ENCODE measurements at regions not wholly inside any gene's neighbourhood (a gene's known extent, or its start where the extent isn't known, plus 50 kb on each side); places are given as distances from the start of the nearest gene placed in this dataset.

GRCh38 chr13:52975969-52976368 is 52.6 kb upstream of the OLFM4 start:
- no peak for TF ChIP-seq CTCF (conservative IDR thresholded peaks at IDR 0.05)

DNA sequence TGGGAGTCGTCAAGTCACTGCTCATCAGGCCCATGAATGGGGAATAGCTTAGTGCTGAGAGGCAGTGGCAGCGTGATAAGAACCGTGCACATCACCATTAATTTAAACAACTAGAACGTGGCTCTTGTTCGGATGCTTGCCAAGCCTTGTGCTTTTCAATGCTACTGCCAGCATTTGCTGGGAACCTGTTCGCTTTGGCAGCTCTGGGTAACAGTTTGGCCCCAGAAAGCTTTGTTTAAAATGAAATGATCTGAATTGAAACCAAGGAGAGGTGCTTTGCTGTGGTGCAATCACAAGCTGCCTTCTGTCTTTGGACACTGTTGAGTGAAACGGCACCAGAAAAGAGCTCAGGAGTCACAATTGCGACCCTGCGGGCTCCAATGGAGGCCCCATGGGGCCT is 53.5 kb upstream of the OLFM4 start:
- no peak overlapping the region for H3K27ac ChIP-seq
- TF ChIP-seq CTCF (conservative IDR thresholded peaks at IDR 0.05) = no peak

More at GRCh38 chr13:52975969-52976368, 52.6 kb upstream of the OLFM4 start:
- H3K27ac ChIP-seq = no peak overlapping the region

DNA sequence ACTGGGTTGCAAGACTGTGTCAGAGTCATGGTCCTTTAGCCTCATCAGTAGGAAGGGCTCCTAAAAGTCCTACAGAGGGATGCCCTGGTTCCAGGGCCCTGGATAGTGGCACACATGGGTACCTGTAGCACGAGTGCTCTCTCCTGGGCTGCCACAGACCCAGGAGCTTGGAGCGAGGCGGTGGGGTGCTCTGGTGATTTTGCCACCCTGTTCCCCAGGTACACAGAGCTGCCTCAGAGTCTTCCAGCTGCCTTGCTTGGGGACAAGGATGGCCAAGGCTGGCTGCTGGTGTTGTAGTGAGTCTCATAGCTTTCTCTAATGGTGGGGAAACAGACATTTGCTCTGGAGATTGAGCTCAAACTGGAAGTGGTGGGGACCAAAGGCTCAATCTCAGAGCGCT is 53.9 kb upstream of the OLFM4 start:
- no peak for TF ChIP-seq CTCF (conservative IDR thresholded peaks at IDR 0.05)
- no peak overlapping the region for H3K27ac ChIP-seq

GRCh38 chr13:52969373-52969772 is 59.2 kb upstream of the OLFM4 start:
- no peak overlapping the region for H3K27ac ChIP-seq
- TF ChIP-seq CTCF (conservative IDR thresholded peaks at IDR 0.05) = no peak

GRCh38 chr13:52968074-52968700 is 60.4 kb upstream of the OLFM4 start:
- H3K27ac ChIP-seq = no peak overlapping the region

GRCh38 chr13:52961987-52962386 is 66.6 kb upstream of the OLFM4 start:
- TF ChIP-seq CTCF (conservative IDR thresholded peaks at IDR 0.05) = no peak
- H3K27ac ChIP-seq = no peak overlapping the region

More at GRCh38 chr13:52968074-52968700, 60.4 kb upstream of the OLFM4 start:
- peak; percentile 98 for TF ChIP-seq CTCF (conservative IDR thresholded peaks at IDR 0.05)

- no peak overlapping the region for H3K27ac ChIP-seq
- no peak for TF ChIP-seq CTCF (conservative IDR thresholded peaks at IDR 0.05)
Measured at GRCh38 chr13:52961256-52961910, 67.2 kb upstream of the OLFM4 start.

Measured in VCaP (cell line).